ENCODE measurements at regions not wholly inside any gene's neighbourhood (a gene's known extent, or its start where the extent isn't known, plus 50 kb on each side); places are given as distances from the start of the nearest gene placed in this dataset.

GRCh38 chr6:33872761-33873160 lies 69.0 kb upstream of the MLN start:
- no peak for DNase-seq (ENCODE audit: low read depth in 4 of 4, low spot score in 3 of 4)

GRCh38 chr6:33869826-33870423 lies 66.1 kb upstream of the MLN start:
- no peak for DNase-seq (ENCODE audit: low read depth in 4 of 4, low spot score in 3 of 4)

GRCh38 chr6:33869121-33869520 lies 65.3 kb upstream of the MLN start:
- no peak for DNase-seq (ENCODE audit: low read depth in 4 of 4, low spot score in 3 of 4)

- DNase-seq (ENCODE audit: low read depth in 4 of 4, low spot score in 3 of 4), result no peak
These were observed 64.3 kb upstream of the MLN start for GRCh38 chr6:33868141-33868540.

- no peak for DNase-seq (ENCODE audit: low read depth in 4 of 4, low spot score in 3 of 4)
These were observed 61.8 kb upstream of the MLN start for GRCh38 chr6:33865478-33866077.

- DNase-seq (ENCODE audit: low read depth in 4 of 4, low spot score in 3 of 4), result no peak
These were observed 60.1 kb upstream of the MLN start for GRCh38 chr6:33863723-33864440.

GRCh38 chr6:33863084-33863483 lies 59.3 kb upstream of the MLN start:
- DNase-seq (ENCODE audit: low read depth in 4 of 4, low spot score in 3 of 4), result no peak

- DNase-seq (ENCODE audit: low read depth in 4 of 4, low spot score in 3 of 4), result no peak
These were observed 58.7 kb upstream of the MLN start for GRCh38 chr6:33862536-33862935.

- DNase-seq (ENCODE audit: low read depth in 4 of 4, low spot score in 3 of 4), result no peak
These were observed 57.9 kb upstream of the MLN start for GRCh38 chr6:33861722-33862121.

- DNase-seq (ENCODE audit: low read depth in 4 of 4, low spot score in 3 of 4), result no peak
These were observed 57.1 kb upstream of the MLN start for GRCh38 chr6:33860706-33861474.

- DNase-seq (ENCODE audit: low read depth in 4 of 4, low spot score in 3 of 4), result no peak
These were observed 56.2 kb upstream of the MLN start for GRCh38 chr6:33860006-33860405.

GRCh38 chr6:33858804-33859505 lies 55.2 kb upstream of the MLN start:
- DNase-seq (ENCODE audit: low read depth in 4 of 4, low spot score in 3 of 4), result no peak

GRCh38 chr6:33857932-33858475 lies 54.2 kb upstream of the MLN start:
- DNase-seq (ENCODE audit: low read depth in 4 of 4, low spot score in 3 of 4), result no peak

GRCh38 chr6:33857093-33857931 lies 53.5 kb upstream of the MLN start:
- DNase-seq (ENCODE audit: low read depth in 4 of 4, low spot score in 3 of 4), result no peak

- no peak for DNase-seq (ENCODE audit: low read depth in 4 of 4, low spot score in 3 of 4)
These were observed 52.9 kb upstream of the MLN start for GRCh38 chr6:33856655-33857054.

GRCh38 chr6:33856031-33856590 lies 52.3 kb upstream of the MLN start:
- DNase-seq (ENCODE audit: low read depth in 4 of 4, low spot score in 3 of 4), result no peak

GRCh38 chr6:33854572-33855030 lies 50.8 kb upstream of the MLN start:
- peak in 2 of 4 donors; percentile 40 to 64 for DNase-seq (ENCODE audit: low read depth in 4 of 4, low spot score in 3 of 4)

GRCh38 chr6:33853736-33854135 lies 49.9 kb upstream of the MLN start:
- DNase-seq (ENCODE audit: low read depth in 4 of 4, low spot score in 3 of 4), result no peak

Measured in right renal pelvis (tissue), 4 donors.